Activated effector memory CD4-positive, alpha-beta T cell treated with anti-CD3 and anti-CD28 coated beads, Interleukin-2, amount 50 U/mL, for 16 hours (primary cell): ENCODE measurements at regions not wholly inside any gene's neighbourhood (a gene's known extent, or its start where the extent isn't known, plus 50 kb on each side); places are given as distances from the start of the nearest gene placed in this dataset.
"Not testable (repeated sequence)": the region's sequence is repeated elsewhere in the genome, so short reads cannot be mapped to it uniquely, and the experiment has no call there.

Experiments used
- DNase-seq: peaks from one replicate; pipeline ENCODE4 v3.0.0-alpha.2; 2020

DNA sequence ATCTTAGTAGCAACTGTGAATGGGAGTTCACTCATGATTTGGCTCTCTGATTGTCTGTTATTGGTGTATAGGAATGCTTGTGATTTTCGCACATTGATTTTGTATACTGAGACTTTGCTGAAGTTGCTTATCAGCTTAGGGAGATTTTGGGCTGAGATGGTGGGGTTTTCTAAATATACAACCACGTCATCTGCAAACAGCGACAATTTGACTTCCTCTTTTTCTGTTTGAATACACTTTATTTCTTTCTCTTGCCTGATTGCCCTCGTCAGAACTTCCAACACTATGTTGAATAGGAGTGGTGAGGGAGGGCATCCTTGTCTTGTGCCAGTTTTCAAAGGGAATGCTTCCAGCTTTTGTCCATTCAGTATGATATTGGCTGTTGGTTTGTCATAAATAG, 1883.1 kb upstream of the TENM3 start:
- not testable (repeated sequence) for DNase-seq

DNA sequence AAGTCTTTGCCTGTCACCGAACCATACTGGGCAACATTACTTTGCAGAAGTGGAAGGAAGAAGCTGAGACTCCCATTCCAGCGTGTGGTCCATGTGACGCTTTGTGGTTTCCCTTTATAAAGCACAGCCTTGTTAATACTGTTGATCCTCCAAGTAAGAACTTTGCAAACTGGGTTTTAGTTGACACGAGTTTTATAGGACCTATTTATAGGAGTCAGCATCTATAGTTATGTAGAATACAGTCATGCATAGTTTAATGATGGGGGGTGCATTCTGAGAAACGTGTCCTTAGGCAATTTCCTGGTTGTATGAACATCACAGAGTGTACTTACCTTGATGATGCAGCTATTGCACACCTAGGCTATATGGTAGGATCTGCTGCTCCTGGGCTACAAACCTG, 1879.4 kb upstream of the TENM3 start:
- DNase-seq = no peak

DNA sequence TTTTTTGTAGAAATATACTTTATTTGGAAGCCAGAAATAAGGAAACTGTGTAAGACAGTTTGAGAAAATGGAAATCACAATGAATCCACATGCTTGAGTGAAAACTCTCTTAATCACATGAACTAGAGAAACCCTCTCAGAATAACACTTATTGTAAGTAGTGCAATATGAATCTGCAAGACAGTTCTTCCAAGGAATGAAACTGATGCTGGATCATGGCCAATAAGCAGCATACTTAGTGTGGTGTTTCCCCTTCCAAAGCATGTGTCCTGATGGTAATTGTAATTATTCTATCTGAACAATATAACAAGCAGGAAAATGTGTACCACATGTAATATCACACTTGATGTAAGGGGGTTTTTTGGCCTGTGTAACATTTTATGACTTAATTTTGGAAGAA, 1870.5 kb upstream of the TENM3 start:
- DNase-seq = no peak

DNA sequence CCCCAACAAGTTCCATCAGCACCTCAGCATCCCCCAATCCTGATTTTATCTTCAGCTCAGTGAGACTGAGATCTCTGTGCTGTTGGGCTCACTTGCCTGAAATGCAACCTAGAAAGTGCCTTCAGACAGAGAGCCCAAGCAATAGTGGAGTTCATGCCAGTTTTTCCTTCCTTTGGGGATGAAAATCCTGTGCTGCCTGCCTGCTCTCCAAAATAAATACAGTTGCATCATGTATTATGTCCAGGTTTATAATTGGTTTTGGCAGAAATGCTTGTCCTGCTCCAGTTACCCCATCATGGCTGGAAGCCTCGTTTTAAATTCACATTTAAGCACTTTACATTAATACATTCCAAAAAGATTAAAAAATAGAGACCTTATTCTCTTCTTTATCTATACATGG, 1865.5 kb upstream of the TENM3 start:
- DNase-seq = no peak

DNA sequence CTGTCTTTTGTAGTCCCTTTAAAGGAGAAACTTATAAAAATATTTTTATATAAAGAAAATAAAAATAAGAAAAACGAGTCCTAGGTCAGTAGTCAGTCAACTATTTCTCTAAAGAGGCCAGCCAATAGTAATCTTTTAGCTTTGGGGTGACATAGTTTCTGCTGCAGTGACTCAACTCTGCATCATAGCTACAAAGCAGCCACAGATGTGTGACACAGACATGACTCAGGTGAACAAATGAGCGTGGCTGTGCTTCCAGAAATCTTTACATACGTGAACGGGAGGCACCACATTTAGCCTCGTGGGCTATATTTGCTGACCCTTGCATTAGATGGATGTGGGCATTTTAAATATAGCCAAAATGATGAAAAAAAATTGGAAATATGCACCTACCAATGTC, 1862.5 kb upstream of the TENM3 start:
- DNase-seq = no peak

DNA sequence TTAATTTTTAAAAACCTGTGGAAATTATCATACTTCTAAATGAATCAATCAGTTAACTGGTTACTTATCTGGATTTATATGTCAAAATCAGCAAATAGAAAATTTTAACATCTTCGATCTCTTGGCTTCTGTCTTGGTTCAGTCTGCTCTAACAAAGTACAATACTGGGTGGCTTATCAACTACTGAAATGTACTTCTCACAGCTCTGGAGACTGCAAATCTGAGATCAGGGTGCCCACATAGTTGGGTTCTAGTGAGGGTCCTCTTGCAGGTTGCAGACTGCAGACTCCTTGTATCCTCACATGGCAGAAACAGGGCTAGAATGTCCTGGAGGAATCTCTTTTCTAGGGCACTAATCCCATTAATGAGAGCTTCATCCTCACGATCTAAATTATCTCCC, 1851.6 kb upstream of the TENM3 start:
- DNase-seq = no peak

DNA sequence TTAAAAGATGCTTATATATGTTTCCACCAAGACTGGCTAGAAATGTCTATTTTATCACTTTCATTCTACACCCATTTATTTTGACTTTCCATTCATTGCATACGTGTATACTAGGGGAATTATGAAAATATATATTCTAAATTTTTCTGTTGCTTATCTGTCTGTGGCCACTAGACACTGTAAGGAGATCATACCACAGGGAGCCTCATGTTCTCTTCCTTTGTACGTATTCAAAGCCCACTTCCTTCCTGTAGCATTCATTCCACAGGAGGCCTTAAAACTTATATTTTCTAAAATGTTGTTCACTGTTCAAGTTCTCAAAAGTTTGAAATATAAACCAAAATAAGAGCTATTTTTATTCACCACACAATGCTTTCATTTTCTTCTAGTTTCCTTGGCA, 1848.9 kb upstream of the TENM3 start:
- no peak for DNase-seq

DNA sequence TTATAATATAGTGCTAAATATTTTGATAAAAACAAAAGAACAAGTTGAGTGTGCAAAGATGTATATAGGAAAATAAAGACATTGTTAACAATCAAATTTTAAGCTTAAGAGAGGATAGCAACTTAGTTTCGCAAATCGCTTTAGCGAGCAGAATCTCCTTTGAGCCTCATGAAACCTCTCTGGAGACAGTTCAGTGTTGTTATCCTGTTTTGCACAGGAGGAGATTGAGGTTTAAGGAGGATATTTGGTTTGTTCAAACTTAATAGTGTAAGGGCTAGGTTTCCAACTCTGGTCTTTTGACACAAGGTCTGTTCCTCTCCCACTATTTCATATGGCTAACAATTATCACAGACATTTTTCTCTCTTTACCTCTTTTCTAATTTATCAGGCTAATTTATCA, 1848.5 kb upstream of the TENM3 start:
- no peak for DNase-seq

DNA sequence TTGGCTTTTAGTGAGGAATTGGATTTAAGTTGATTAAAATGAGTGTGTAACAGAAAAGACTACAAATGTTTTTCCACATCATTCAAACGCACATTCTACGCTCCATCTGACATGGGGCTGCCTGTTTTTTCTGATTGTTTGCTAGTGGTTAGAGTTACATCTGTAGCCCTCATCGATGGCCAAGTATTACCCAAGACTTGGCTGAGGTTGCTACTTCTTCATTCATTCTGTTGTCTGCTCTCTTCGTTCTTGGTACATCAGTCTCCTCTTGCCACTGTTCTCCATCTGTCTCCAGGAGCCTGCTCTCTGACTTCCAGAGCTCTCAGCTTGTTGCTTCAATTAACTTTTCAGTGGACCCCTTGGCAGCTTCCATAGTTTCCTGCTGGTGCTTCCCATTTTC, 1844.6 kb upstream of the TENM3 start:
- DNase-seq = no peak

DNA sequence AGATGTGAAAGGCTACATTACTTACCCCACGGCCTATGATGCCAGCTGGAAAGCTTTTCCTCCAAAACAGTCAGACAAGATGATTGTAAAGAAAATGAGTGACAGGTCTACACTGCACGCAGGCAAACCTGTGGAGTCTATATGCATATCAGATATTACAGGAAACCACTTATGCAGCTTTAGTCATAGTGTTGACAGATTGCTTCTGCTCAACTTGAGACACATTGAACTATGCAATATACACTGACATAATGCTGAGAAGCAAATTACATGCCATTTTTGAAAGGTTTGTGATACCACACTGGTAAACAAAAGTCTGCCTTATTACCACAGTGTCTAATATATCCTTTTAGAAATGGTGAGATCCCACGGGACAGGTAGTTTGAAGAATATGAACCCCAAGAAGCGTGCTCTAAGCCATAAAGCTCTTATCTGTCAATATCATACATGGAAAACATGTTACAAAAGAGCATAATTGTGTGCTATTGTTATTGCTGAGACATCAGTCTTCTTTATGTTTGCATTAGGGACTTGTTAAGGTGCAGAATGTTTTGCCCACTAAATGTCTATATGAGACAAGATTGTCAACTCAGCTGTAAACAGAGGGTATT, 1835.8 kb upstream of the TENM3 start:
- DNase-seq = no peak

DNA sequence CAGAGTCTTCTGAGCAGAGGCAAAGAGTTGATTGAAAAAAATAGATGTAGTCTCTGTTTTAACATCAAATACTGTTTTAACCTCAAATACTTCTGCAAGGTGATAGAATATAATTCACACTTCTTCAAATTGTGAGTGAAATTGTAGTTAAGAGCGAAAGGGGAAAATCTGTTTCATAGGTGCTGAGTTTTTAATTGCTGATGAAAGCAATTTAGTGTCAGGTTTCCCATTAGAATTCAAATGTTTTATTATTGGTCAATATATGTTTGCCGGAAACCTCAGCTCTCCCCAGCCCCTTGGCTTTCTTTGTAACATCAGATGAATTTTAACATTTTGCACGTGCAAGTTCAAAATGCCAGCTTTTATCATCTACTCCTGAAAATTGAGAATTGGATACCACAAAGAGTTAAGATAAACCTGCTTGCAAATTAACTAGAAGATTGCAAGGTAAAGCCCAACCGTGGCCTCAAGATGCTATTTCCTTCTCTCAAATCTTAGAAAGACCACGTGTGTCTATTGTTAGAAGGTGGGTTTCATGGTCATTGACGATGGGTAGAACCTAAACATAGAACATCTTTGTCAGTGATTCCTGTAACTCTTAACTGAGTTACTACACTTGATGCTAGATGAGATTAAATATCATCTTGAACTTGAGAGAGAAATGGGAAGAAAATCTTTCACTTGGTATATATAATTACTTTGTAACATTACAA, 1824.2 kb upstream of the TENM3 start:
- DNase-seq = no peak

DNA sequence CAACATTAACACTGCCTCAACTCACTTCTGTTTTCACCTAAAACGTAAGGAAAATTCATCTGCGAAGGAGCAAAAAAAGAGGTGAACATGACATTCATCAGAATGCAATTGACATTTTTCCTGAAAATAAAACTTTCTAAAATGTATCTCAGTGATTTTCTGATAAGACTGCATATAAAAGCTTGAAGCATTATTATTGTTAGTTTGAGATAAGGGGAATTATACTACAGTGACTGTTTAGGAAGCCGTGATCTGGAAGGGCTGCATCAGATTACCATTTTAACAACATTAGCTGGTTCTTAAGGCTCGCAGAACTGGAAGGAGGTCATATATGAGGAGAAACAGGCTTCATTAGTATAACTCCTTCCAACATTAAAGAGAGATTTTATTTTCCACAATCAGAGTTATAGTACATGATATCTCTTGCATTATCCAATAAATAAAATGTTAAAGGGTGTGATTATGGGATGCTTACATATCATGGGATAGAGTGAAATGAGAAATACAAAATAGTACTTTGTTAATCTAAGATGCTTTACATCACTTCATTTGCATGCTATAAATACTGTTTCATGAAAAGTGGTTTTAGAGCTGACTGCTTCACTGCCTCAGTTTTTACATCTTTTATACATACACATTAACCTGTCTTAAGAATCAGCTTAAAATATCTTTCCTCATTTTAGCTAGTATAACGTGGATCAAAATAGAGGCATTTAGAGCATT, 1820.1 kb upstream of the TENM3 start:
- DNase-seq = no peak

DNA sequence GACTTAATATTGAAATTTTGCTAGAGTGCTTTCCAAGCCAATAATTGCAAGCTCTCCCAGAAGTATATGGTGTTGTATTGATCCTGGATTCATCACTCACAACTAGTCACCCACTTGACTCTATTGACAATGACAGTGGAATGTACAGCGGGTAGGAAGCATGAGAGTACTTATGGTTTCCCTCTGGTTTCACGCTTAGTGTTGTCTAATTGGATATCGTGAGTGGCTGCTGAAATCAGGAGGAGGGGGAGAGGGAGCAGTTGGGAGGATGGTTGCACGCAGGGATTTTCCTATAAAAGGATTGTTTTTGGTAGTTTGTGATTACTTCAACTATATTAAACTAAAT, 1819.5 kb upstream of the TENM3 start:
- DNase-seq = no peak

DNA sequence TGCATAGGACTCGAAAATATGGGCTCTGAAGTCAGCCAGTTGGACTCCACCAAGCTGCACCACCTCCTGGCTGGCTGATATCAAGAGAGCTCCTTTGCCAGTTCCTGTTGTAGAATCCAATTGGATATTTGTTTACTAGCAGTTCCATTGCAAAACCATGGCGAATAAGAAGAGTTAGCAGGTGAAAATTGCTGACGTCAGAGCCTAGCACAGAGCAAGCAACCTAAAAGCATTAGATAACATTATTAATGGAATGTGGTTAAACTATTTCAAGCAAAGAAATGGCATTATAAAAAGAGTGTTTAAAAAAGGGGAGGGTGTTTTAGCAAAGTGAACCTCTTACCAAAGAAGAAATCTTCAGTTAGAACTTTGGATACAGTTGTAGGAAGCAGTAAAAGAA, 1816.3 kb upstream of the TENM3 start:
- DNase-seq = no peak

DNA sequence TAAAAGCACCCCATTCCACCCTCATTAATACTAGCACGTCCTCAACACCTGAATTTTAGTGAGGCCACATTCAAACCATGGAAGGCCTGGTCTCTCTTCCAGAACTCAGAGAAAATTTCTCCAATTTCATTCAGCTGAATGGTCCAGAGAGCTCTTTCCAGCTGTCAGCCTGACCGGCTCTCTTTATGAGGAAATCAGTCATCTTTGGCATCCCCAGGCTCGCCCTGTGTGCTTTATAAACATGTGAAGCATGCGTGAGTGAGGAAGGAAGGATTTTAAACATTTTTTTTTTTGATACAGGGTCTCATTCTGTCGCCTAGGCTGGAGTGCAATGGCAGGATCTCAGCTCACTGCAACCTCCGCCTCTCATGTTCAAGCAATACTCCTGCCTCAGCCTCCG, 1812.9 kb upstream of the TENM3 start:
- no peak for DNase-seq

DNA sequence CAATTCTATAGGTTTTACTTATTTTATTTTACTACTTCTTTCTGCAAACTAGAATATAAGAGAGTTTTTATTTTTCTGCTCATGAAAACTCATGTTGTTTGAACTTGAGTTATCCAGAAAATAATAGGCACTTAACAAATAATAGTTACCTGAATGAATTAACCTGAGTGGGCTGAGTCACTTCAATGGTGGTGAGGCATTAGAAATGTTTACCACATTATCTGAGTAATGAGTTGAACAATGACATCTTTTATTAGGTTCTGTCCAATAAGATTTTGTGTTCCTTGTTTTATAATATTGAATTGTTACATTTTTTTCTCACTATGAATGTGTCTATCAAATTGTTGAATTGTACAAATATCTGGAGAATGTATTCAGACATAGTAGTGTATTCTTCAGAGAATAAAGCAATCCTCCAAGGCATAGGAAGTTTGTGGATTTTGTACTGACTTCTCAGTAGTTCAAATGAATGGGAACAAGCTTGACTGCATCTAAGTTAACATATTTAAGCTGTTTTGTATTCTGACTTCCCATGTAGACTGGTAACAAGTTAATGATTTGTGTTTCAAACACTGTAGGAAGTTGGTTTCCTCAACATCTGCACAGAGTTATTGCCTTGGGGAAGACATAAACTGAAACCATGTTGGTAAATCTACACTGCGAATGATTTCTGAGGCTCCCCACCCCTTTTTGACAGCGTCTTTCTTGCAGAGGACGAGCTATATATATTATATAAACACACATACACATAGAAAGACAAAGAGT, 1808.9 kb upstream of the TENM3 start:
- no peak for DNase-seq

DNA sequence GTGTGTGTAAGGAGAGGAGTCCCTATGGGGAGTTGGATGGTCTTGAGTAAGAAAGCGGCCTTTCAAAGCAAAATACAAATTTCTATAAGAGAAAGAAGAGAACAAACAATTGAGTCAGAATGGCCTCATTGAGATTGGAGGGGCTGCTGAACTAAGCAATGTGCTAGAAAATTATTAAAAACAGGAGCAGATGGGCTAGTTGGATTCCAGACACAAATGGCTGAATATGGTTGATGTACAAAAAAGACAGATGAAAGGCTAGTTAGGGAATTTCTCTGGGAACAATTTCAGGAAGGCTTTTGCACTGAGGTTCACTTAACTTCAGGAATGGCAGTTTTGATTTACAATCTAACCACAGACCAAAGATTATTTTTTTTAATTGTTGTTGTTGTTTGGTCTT, 1806.8 kb upstream of the TENM3 start:
- no peak for DNase-seq

DNA sequence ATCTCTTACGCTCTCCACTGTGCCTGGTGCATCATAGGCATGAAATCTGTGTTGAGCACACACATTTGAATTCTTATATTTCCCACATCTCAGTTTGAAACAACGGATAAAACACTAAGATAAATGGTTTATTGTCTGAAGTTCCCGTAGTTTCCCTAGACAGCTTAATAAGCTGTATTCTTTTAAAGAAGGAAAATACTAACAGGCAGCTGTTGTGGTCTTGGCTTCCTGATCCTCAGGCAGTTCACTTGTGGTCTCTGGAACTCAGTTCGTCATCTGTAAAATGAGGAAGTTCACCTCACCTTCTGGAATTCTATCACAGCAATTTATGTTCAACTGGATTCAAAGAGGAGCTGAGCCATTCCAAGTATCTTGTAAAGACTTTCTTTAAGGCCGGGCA, 1805.6 kb upstream of the TENM3 start:
- no peak for DNase-seq

DNA sequence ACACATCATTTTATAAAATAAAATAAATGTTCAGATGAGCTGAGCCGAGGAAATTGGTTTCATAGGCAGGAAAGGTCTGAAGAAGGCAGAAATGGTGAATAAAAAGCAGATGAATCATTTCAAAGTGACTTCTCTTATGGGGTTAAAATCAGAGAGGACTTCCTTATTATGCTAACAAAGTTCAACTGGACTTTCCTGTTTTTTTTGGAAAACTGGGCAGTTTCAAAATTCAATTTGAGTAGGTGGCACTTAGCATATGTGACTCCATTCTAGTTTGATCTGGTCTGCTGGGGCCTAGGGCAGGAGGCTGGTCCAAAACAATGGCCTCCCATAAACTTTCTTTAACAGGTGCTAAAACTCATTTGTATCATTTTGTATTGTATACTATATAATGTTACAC, 1794.9 kb upstream of the TENM3 start:
- no peak for DNase-seq

DNA sequence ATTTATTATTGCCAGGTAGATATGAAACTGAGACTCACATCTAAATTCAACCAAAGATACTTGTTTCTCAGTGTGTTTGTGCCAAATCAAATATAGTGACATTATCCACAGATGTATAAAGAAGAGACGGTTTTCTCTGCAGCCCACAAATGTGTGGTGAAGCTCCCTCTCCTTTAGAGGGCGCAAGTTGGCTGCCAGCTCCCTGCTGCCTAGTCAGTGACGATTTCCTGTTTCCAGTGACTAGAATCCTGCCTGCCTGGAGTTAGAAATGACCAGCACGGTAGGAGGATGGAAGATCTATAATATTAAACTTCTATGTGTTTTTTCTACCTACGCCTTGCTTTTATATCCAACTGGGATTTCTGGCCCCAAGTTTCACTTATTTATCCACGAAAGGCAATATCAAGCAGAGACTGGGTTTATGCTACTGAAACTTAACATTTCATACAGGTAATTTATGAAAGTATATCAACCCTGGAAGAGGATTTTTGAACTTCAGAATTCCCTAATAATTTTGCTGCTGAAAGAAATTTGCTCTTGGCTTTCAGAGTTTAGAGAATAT, 1793.7 kb upstream of the TENM3 start:
- no peak for DNase-seq

DNA sequence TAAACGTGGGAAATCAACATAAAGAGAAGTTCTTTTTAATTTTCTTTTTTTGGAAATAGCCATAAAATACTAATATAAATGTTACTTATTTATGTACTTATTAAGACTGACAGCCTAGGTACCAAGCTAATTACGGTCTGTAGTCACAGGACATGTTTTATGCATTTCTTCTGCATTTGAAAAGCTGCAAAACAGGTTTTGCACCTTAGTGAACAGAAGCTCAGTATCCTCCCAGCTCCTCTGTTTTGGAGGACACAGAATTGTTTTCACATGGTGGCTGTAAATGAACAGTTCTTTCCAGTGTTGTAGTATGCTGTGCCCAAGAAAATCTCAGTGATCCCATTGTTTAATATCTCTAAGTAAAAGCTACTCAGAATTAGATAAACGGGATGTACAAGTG, 1788.0 kb upstream of the TENM3 start:
- no peak for DNase-seq

DNA sequence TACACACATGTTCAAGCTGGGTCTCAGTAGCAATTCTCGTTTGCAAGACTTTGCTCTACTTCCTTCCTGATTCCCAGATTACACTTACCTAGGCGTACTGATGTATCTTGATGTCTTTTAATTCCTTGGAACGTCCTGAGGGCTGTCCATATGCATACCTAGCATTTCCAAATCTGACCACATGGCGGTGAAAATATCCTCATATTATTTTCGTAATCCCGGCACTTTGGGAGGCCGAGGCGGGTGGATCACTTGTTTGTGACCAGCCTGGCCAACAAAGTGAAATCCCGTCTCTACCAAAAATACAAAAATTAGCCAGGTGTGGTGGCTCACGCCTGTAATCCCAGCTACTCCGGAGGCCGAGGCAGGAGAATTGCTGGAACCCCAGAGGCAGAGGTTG, 1786.3 kb upstream of the TENM3 start:
- no peak for DNase-seq

DNA sequence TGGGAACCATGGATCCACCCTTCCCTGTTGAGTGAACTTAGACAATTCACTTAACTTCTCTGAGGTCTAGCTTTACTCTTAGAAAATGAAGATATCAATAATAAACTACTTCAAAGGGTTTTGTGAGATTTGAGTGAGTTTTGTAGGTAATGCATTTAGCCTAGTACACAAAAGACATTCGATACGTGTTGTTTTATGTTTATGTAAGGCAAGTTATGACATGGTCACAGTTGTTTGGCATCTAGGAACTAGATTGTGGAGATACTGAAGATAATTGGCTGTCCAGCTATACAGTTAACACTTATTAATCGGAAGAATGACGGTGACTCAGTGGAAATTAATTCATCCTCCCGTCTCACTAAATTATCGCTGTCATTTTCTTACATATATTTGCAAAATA, 1781.1 kb upstream of the TENM3 start:
- no peak for DNase-seq

DNA sequence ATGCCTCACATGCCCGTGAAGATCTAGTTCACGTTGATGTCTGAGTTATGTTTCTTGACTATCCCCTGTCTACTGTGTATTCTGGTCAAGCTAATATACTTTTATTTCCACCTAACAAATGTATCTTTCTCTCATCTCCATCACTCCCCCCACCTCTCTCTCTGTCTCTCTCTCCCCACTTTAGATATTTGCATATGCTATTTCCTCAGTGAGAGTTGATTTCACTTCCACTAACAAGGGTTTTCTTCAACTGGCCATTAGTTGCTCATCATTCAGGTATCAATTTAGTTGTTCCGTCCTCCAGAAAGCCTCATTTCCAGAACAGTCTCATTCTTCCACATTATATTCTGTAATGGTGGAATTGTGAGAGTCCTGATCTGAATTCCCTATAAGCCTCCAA, 1777.8 kb upstream of the TENM3 start:
- DNase-seq = no peak
